GM23338 (cell line): ENCODE measurements at regions not wholly inside any gene's neighbourhood (a gene's known extent, or its start where the extent isn't known, plus 50 kb on each side); places are given as distances from the start of the nearest gene placed in this dataset.
"Not testable (repeated sequence)": the region's sequence is repeated elsewhere in the genome, so short reads cannot be mapped to it uniquely, and the experiment has no call there.

Experiments
- ATAC-seq: fragments of 200-7000 bp; cut with Tn5 transposase; 3 replicates; pipeline ENCODE4 v1.9.1; 2020
- DNase-seq: peaks from one replicate; pipeline ENCODE4 v3.0.0-alpha.2; 2015; ENCODE audit warnings: low spot score
- H2AFZ ChIP-seq: fragments of 200-600 bp; sonication (generic); 2 replicates; pipeline ENCODE4 v1.8.0; 2016; ENCODE audit warnings: antibody characterized with exemption, mild to moderate bottlenecking, moderate library complexity
- H3F3A ChIP-seq: fragments of 200-600 bp; sonication (generic); replicated peaks from 2 replicates; pipeline ENCODE4 v1.8.0; 2017; ENCODE audit warnings: antibody characterized with exemption, mixed run types, low read depth
- H3K27ac ChIP-seq: fragments of 200-600 bp; sonication (generic); 2 replicates; pipeline ENCODE4 v1.6.1; 2016; ENCODE audit warnings: low read depth
- H3K27me3 ChIP-seq: fragments of 200-600 bp; sonication (generic); 2 replicates; pipeline ENCODE4 v1.8.0; 2016; ENCODE audit warnings: mild to moderate bottlenecking, mixed run types, moderate library complexity; ENCODE audit not compliant: insufficient read depth
- H3K36me3 ChIP-seq: fragments of 200-600 bp; sonication (generic); 2 replicates; pipeline ENCODE4 v1.8.0; 2016; ENCODE audit warnings: mild to moderate bottlenecking; ENCODE audit not compliant: insufficient read depth
- H3K4me1 ChIP-seq: fragments of 200-600 bp; sonication (generic); 2 replicates; pipeline ENCODE4 v1.8.0; 2016; ENCODE audit warnings: mild to moderate bottlenecking, moderate library complexity; ENCODE audit not compliant: insufficient read depth
- H3K4me2 ChIP-seq: fragments of 200-600 bp; sonication (generic); 2 replicates; pipeline ENCODE4 v1.7.1; 2017; ENCODE audit warnings: mixed run types
- H3K4me3 ChIP-seq: fragments of 200-600 bp; sonication (generic); 2 replicates; pipeline ENCODE4 v1.6.1; 2016; ENCODE audit warnings: mixed run types
- H3K79me2 ChIP-seq: fragments of 200-600 bp; sonication (generic); replicated peaks from 2 replicates; pipeline ENCODE4 v1.8.0; 2017; ENCODE audit warnings: mild to moderate bottlenecking; ENCODE audit not compliant: insufficient read depth
- H3K9me2 ChIP-seq: fragments of 200-600 bp; sonication (generic); 2 replicates; pipeline ENCODE4 v1.8.0; 2017; ENCODE audit not compliant: insufficient read depth
- H4K20me1 ChIP-seq: fragments of 200-600 bp; sonication (generic); replicated peaks from 2 replicates; pipeline ENCODE4 v1.8.0; 2017; ENCODE audit warnings: mild to moderate bottlenecking; ENCODE audit not compliant: insufficient read depth
- H3K27ac Mint-ChIP-seq: 2 replicates; pipeline ENCODE4 v1.8.0; 2020; ENCODE audit warnings: inconsistent platforms, mild to moderate bottlenecking, moderate library complexity, mixed read lengths
- H3K27me3 Mint-ChIP-seq: 3 replicates; pipeline ENCODE4 v1.8.0; 2022; ENCODE audit warnings: low read depth, mild to moderate bottlenecking, moderate library complexity, mixed read lengths, inconsistent platforms; ENCODE audit not compliant: insufficient read depth, poor library complexity
- H3K36me3 Mint-ChIP-seq: 3 replicates; pipeline ENCODE4 v1.8.0; 2021; ENCODE audit warnings: low read depth, mild to moderate bottlenecking, inconsistent platforms, moderate library complexity, mixed read lengths
- H3K4me1 Mint-ChIP-seq: 3 replicates; pipeline ENCODE4 v1.8.0; 2020; ENCODE audit warnings: mild to moderate bottlenecking, inconsistent platforms, mixed read lengths
- H3K4me3 Mint-ChIP-seq: 3 replicates; pipeline ENCODE4 v1.8.0; 2021; ENCODE audit warnings: moderate library complexity, mild to moderate bottlenecking, inconsistent platforms, mixed read lengths
- H3K9me3 Mint-ChIP-seq: 3 replicates; pipeline ENCODE4 v1.8.0; 2020; ENCODE audit warnings: moderate library complexity, mild to moderate bottlenecking, inconsistent platforms, mixed read lengths

- DNase-seq, H3K79me2 ChIP-seq, H3K9me2 ChIP-seq, H3K9me3 Mint-ChIP-seq, H3F3A ChIP-seq, ATAC-seq, H3K27me3 ChIP-seq, H2AFZ ChIP-seq, H3K4me3 ChIP-seq, H3K4me1 Mint-ChIP-seq, H3K36me3 Mint-ChIP-seq, H3K4me3 Mint-ChIP-seq, H3K27ac Mint-ChIP-seq, H3K4me1 ChIP-seq, H4K20me1 ChIP-seq, H3K27ac ChIP-seq, H3K27me3 Mint-ChIP-seq, H3K4me2 ChIP-seq, H3K36me3 ChIP-seq: not testable (repeated sequence)
Observed at GRCh38 chr2:95654897-95655296, 63.1 kb downstream of the TRIM43 start.

- ATAC-seq: not testable (repeated sequence)
Observed at GRCh38 chr2:95656553-95656952, 64.8 kb downstream of the TRIM43 start.

DNA sequence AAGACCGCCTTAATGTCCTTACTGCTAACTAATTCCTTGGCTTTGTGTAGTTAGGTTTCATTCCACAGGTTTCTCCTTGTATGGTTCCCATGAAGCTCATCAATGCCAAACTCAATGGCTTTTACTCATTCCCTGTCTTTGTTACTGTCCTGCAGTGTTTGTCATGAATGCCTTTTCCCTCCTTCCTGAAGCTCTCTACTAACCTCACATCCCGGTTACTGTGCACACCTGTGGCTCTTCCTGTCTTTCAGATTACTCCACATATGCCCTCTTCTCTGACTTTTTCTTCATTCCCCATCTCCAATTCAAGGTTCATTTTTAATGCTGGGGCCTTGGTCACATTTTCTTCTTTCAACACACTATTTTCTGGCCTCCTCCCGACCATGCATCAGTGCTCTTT lies 66.1 kb downstream of the TRIM43 start:
- H3K4me1 Mint-ChIP-seq, H3K79me2 ChIP-seq, H3K27me3 ChIP-seq, H3K9me2 ChIP-seq, H3K36me3 Mint-ChIP-seq, H3K9me3 Mint-ChIP-seq, H2AFZ ChIP-seq, H3K36me3 ChIP-seq, H3K4me2 ChIP-seq, H4K20me1 ChIP-seq, H3K4me3 Mint-ChIP-seq, H3K4me1 ChIP-seq, H3K4me3 ChIP-seq, H3K27me3 Mint-ChIP-seq, DNase-seq, ATAC-seq, H3K27ac Mint-ChIP-seq, H3F3A ChIP-seq, H3K27ac ChIP-seq: not testable (repeated sequence)

More at GRCh38 chr2:95656553-95656952, 64.8 kb downstream of the TRIM43 start:
- H3K4me1 ChIP-seq, H3K4me3 ChIP-seq, H2AFZ ChIP-seq, H3K36me3 Mint-ChIP-seq, H3K27ac Mint-ChIP-seq, H3F3A ChIP-seq, H3K4me3 Mint-ChIP-seq, H3K27me3 Mint-ChIP-seq, H3K79me2 ChIP-seq, H3K27ac ChIP-seq, DNase-seq, H3K36me3 ChIP-seq, H3K27me3 ChIP-seq, H3K4me1 Mint-ChIP-seq, H3K9me3 Mint-ChIP-seq, H3K9me2 ChIP-seq, H4K20me1 ChIP-seq, H3K4me2 ChIP-seq: not testable (repeated sequence)

DNA sequence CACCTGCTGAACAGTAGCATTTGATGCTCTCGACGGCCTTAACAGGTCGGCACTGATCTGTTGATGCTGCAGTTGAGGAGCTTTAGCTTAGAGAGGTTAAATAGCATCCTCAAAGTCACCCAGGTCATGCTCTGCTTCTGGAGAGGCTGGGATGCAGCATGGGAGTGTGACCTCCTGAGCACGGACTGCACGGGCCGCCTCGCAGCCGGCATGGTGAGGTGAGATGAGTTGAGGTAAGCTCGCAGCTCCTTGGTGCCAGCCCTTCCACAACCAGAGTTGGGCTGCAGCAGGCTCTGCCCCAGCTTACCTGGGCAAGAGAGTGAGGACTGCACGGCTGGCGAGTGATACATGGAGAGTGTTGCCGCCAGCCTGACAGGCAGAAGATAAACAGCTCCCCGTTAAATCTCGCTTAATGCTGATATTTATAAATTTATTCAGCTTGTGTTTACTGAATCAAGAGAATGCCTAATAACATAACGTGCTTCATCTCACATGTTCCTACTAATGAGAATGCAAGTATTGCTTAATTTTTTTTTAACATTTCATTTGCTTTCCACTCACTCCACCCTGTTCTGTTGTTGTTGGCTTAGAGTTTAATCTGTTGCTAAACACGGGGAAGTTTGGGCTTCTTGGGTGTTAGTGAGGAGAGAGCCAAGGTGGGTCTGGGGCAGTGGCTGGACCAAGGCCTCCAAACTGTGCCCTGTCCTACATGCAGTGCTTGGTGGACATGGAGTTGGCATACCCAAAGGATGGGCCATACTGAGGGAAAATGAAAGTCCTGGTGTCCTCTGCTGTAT lies 69.2 kb downstream of the TRIM43 start:
- not testable (repeated sequence) for H3K27ac ChIP-seq, H3K4me1 ChIP-seq, H3K4me3 Mint-ChIP-seq, H3K9me2 ChIP-seq, H3K4me3 ChIP-seq, H3K27me3 ChIP-seq, DNase-seq, H3K4me2 ChIP-seq, ATAC-seq, H3K36me3 Mint-ChIP-seq, H3K9me3 Mint-ChIP-seq, H3K4me1 Mint-ChIP-seq, H2AFZ ChIP-seq, H3K27ac Mint-ChIP-seq, H3K36me3 ChIP-seq, H3K79me2 ChIP-seq, H3F3A ChIP-seq, H4K20me1 ChIP-seq, H3K27me3 Mint-ChIP-seq
